Duodenal mucosa (tissue), 2 donors: ENCODE measurements at regions not wholly inside any gene's neighbourhood (a gene's known extent, or its start where the extent isn't known, plus 50 kb on each side); places are given as distances from the start of the nearest gene placed in this dataset.

ENCODE experiments used
- H3K27ac ChIP-seq: one replicate; pipeline ENCODE4 v1.7.0; 2013; ENCODE audit warnings: low read depth, low read length
- H3K27me3 ChIP-seq, 2 donors: one replicate each; pipeline ENCODE4 v1.7.0; 2013; ENCODE audit warnings: low read length in 2 of 2, control low read depth in 1 of 2; ENCODE audit not compliant: insufficient read depth in 2 of 2, control insufficient read depth in 1 of 2
- H3K36me3 ChIP-seq, 2 donors: one replicate each; pipeline ENCODE4 v1.7.0; 2013; ENCODE audit warnings: low read length in 2 of 2, control low read depth in 1 of 2; ENCODE audit not compliant: insufficient read depth in 2 of 2, control insufficient read depth in 1 of 2
- H3K4me1 ChIP-seq, 2 donors: one replicate each; pipeline ENCODE4 v1.7.0; 2013; ENCODE audit warnings: low read length in 2 of 2, control low read depth in 1 of 2; ENCODE audit not compliant: insufficient read depth in 2 of 2, control insufficient read depth in 1 of 2
- H3K4me3 ChIP-seq, 2 donors: one replicate each; pipeline ENCODE4 v1.7.0; 2013; ENCODE audit warnings: low read length in 2 of 2, low read depth in 1 of 2
- H3K9ac ChIP-seq, 2 donors: one replicate each; pipeline ENCODE4 v1.7.0; 2013; ENCODE audit warnings: low read length in 2 of 2, low read depth in 1 of 2
- H3K9me3 ChIP-seq, 2 donors: one replicate each; pipeline ENCODE4 v1.7.0; 2013; ENCODE audit warnings: low read length in 2 of 2, control low read depth in 1 of 2; ENCODE audit not compliant: control insufficient read depth in 1 of 2

GRCh38 chr4:110266136-110266535 lies 67.7 kb upstream of the ELOVL6 start:
- H3K9ac ChIP-seq = no peak overlapping the region
- H3K4me3 ChIP-seq = no peak overlapping the region
- no peak overlapping the region for H3K27ac ChIP-seq
- H3K27me3 ChIP-seq = no peaks in the 10 kb centered on the region
- no peaks in the 10 kb centered on the region for H3K4me1 ChIP-seq
- no peaks in the 10 kb centered on the region for H3K36me3 ChIP-seq
- H3K9me3 ChIP-seq = no peaks in the 10 kb centered on the region

GRCh38 chr4:110265001-110265400 lies 66.6 kb upstream of the ELOVL6 start:
- Histone ChIP-seq H3K9ac (no peak overlapping the region), H3K27me3 (no peaks in the 10 kb centered on the region), H3K36me3 (no peaks in the 10 kb centered on the region), H3K9me3 (no peaks in the 10 kb centered on the region), H3K4me1 (no peaks in the 10 kb centered on the region), H3K4me3 (no peak overlapping the region), H3K27ac (no peak overlapping the region)

- H3K9ac ChIP-seq = no peak overlapping the region
- H3K4me3 ChIP-seq = no peak overlapping the region
- no peaks in the 10 kb centered on the region for H3K36me3 ChIP-seq
- no peaks in the 10 kb centered on the region for H3K9me3 ChIP-seq
- no peak overlapping the region for H3K27ac ChIP-seq
- H3K27me3 ChIP-seq = no peaks in the 10 kb centered on the region
- no peaks in the 10 kb centered on the region for H3K4me1 ChIP-seq
These were observed 61.9 kb upstream of the ELOVL6 start for GRCh38 chr4:110260299-110260698.

- Histone ChIP-seq H3K27ac (no peak overlapping the region), H3K4me3 (no peak overlapping the region), H3K27me3 (no peaks in the 10 kb centered on the region), H3K9me3 (no peaks in the 10 kb centered on the region), H3K9ac (no peak overlapping the region), H3K4me1 (no peaks in the 10 kb centered on the region), H3K36me3 (no peaks in the 10 kb centered on the region)
These were observed 51.6 kb upstream of the ELOVL6 start for GRCh38 chr4:110250023-110250387.

GRCh38 chr4:110248831-110249253 lies 50.4 kb upstream of the ELOVL6 start:
- no peaks in the 10 kb centered on the region for H3K4me1 ChIP-seq
- H3K4me3 ChIP-seq = no peak overlapping the region
- no peaks in the 10 kb centered on the region for H3K36me3 ChIP-seq
- H3K9me3 ChIP-seq = no peaks in the 10 kb centered on the region
- no peaks in the 10 kb centered on the region for H3K27me3 ChIP-seq
- no peak overlapping the region for H3K9ac ChIP-seq
- H3K27ac ChIP-seq = no peak overlapping the region
